GM12873 (cell line): ENCODE measurements at regions not wholly inside any gene's neighbourhood (a gene's known extent, or its start where the extent isn't known, plus 50 kb on each side); places are given as distances from the start of the nearest gene placed in this dataset.

Experiments used
- TF ChIP-seq, protein P1 (sequence below): IDR thresholded peaks from 2 replicates; pipeline ENCODE4 v1.5.1; 2012; ENCODE audit warnings: low read depth, mild to moderate bottlenecking, moderate library complexity, low read length, control low read depth; ENCODE audit not compliant: insufficient read depth; ENCODE audit errors: missing control alignments

DNA sequence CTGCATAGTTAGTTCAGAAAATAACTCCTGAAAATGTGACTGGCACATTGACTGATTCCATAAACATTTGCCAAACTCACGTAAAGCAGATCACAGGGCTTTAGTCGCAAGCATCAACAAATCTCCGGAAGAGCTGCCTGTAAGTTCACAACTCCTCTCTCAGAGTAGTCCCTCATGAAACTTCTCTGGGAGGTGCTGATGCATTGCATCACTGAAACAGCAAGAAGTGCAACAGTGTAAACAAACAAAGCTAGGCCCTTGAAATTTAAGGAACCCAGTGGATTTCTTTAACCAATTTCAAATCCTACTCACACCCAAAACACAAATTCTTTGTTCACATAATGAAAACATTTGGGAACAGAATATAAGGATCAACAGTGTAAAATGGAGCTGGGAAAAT is 1691.7 kb upstream of the FLRT2 start:
- TF ChIP-seq, protein P1, sequence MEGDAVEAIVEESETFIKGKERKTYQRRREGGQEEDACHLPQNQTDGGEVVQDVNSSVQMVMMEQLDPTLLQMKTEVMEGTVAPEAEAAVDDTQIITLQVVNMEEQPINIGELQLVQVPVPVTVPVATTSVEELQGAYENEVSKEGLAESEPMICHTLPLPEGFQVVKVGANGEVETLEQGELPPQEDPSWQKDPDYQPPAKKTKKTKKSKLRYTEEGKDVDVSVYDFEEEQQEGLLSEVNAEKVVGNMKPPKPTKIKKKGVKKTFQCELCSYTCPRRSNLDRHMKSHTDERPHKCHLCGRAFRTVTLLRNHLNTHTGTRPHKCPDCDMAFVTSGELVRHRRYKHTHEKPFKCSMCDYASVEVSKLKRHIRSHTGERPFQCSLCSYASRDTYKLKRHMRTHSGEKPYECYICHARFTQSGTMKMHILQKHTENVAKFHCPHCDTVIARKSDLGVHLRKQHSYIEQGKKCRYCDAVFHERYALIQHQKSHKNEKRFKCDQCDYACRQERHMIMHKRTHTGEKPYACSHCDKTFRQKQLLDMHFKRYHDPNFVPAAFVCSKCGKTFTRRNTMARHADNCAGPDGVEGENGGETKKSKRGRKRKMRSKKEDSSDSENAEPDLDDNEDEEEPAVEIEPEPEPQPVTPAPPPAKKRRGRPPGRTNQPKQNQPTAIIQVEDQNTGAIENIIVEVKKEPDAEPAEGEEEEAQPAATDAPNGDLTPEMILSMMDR: no peak

DNA sequence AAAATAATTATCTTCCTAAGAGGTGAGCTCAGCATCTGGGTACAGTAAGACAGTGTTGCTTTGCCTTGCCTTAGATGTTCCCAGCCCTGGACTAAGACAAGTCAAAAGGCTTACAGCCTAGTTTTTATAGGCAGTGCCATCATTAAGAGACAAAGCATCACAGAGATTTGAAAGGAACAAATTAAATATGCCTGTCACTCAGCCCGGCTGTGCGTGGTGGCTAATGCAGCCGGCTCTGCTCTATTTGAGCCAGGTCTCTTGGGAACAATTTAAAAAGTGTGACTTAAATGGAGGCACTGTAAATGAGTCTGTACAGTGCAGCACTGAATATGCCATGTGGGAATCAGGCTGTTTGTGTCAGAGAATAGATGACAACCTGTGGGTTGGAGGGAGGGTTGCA is 1687.4 kb upstream of the FLRT2 start:
- TF ChIP-seq, protein P1: no peak

DNA sequence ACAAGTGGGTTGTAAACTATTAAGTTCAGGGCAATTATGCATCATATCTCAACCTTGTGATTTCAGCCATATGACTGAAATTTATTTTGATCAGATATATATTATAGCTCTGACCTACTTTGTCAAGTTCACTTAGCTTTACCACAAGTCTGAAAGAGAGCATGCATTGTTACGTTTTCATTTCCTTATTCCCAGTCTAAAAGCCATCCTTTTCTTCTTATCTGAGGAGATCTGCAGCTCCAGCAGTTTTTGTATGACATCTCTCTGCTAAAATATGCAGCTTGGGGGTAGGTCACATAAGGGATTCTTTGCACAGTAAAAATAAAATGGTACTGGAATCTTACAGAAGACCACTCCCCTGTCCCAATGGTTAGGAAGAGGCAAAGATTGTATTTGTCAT is 1682.8 kb upstream of the FLRT2 start:
- TF ChIP-seq, protein P1: no peak

DNA sequence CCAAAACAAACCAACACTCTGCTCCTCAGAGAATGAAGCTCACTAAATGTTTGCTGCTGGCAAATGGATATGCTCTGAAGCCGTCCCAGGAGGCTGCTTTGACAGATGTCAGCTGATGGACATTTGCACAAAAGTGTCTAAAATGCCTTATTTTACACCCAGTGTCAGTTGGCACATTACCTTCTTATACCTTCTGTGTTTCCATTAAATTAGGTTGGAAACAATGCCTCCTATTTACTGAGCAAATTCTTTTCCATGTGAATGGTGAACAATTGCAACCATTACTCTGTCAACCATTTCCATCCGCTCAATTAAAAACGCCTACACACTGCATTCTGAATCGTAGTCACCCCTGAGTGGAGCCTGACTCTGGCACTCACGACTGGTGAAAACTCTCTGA is 1679.9 kb upstream of the FLRT2 start:
- TF ChIP-seq, protein P1: no peak

DNA sequence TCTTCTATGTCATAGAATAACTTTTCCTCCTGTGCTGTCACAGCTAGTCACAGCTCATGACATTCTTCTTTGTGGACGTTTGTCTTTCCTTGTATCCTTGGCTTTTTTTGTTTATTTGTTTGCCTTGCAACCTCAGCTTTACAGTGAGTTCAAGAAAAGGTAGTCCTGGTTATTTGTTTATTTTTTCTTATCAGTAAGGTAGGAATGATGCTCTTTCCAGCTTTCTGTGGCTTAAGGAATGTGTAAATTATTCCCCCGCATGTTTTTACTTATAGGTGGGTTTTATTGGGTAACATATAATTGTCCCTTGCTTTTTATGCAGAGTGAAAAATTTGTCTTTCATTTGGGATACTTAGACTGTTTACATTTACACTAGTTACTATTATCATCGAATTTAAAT is 1673.6 kb upstream of the FLRT2 start:
- TF ChIP-seq, protein P1: no peak

DNA sequence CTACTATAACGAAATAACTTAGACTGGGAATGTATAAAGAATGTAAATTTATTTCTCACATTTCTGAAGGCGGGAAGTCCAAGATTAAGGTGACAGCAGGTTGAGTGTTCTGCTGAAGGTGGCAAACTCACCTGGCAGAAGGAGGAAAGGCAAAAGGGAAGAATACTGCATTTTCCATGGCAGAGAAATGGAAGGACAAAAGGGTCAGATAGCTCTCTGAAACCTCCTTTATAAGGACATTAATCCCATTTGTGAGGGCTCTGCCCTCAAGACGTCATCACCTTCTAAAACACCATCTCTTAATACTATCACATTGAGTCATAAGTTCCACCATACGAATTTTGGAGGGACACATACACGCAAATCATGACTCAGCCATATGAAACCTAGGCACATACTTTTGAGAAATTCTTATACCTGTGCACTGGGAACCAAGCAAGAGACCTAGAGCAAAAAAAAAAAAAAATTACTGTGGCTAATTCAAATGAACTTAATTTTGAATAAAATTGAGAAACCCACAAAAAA is 1669.3 kb upstream of the FLRT2 start:
- TF ChIP-seq, protein P1: no peak

DNA sequence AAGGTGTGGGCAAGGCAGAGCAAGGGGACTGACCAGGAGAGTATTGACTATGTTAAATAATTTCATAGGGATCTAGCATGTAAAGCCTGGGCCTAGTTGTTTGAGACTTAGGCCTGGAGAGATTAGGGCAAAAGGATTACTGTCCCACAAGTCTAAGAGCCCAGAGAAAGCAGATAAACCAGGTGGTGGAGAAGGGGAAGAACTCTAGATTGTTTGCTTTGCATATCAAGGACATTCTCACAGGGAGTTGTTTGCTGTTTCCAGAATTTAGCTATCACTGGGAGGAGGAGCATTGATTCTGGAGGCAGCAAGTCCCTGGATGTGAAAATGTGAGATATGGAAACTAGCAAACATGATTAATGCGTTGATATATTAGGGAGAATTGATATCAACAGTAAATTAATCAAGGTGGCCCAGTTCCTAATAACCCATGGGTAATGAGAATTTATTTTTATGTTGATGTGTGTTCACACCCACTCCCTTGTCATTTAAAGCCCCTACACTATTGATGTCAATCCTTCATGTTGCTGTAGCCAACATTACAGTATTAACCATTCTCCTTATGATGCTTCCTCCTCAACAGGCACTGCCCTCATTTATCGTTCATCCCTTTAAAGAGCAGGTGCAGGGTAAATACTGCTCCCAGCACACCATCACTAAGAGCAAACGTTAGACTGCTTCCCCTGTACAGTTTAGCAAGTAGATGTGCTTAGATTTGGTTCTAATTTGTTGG is 1666.7 kb upstream of the FLRT2 start:
- TF ChIP-seq, protein P1: no peak
